WERI-Rb-1 (cell line): ENCODE measurements at regions not wholly inside any gene's neighbourhood (a gene's known extent, or its start where the extent isn't known, plus 50 kb on each side); places are given as distances from the start of the nearest gene placed in this dataset.
A peak's percentile ranks its signal among the peaks of the same experiment; 100 is the strongest.

Experiments used
- DNase-seq: peaks from one replicate; pipeline ENCODE4 v3.0.0-alpha.2; 2020
- H3K27ac ChIP-seq: fragments of 250-450 bp; sonication (Bioruptor Pico); 2 replicates; pipeline ENCODE4 v1.5.1; 2020; ENCODE audit warnings: mild to moderate bottlenecking, moderate library complexity
- H3K27me3 ChIP-seq: fragments of 250-450 bp; sonication (Bioruptor Pico); 2 replicates; pipeline ENCODE4 v1.5.1; 2021; ENCODE audit warnings: mild to moderate bottlenecking, low read depth, moderate library complexity; ENCODE audit not compliant: insufficient read depth, severe bottlenecking
- H3K36me3 ChIP-seq: fragments of 250-450 bp; sonication (Bioruptor Pico); 2 replicates; pipeline ENCODE4 v1.5.1; 2020; ENCODE audit warnings: mild to moderate bottlenecking, moderate library complexity
- H3K4me3 ChIP-seq: 2 replicates; pipeline ENCODE4 v1.5.1; 2011; ENCODE audit warnings: low read depth, mild to moderate bottlenecking, control low read depth, low read length
- H3K9me3 ChIP-seq: fragments of 250-450 bp; sonication (Bioruptor Pico); 2 replicates; pipeline ENCODE4 v1.5.1; 2021; ENCODE audit warnings: mild to moderate bottlenecking, moderate library complexity; ENCODE audit not compliant: severe bottlenecking
- TF ChIP-seq, protein P1 (sequence below): IDR thresholded peaks from 2 replicates; pipeline ENCODE4 v1.5.1; 2011; ENCODE audit warnings: low read depth, mild to moderate bottlenecking, control low read depth, inconsistent platforms, low read length

DNA sequence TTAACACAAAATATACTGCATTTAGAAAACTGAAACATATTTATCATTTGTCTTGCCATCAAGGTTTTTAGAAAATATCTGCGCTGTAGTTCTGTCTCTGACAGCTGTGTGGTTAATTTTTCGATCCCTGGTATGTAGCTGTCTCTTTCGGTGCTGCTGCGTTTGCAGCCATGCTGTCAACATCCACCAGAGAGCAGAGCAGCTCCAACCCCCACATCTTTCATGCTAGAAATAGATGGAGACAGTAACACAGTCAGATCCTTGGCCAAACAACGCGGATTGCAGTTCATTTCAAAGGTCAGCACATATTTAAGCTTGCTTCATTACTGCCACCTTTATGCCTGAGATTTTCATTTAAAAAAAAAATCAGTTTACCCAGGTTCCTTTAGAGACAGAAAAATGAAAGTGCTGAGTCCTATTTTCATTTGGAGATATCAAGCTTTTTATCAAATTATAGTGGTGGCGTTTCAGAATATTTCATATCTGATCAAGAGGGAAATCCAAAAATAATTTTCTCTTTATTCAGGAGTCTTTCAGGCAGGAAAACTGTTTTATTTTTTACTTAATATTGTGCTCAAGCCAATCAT, 157.7 kb upstream of the MMS22L start:
- H3K4me3 ChIP-seq, result 0 out of 2 replicates have a peak overlapping the region, but pooled peaks have one; percentile 14
- no peaks in the 10 kb centered on the region for H3K27me3 ChIP-seq
- H3K9me3 ChIP-seq, result no peaks in the 10 kb centered on the region
- H3K36me3 ChIP-seq, result no peaks in the 10 kb centered on the region
- TF ChIP-seq, protein P1, sequence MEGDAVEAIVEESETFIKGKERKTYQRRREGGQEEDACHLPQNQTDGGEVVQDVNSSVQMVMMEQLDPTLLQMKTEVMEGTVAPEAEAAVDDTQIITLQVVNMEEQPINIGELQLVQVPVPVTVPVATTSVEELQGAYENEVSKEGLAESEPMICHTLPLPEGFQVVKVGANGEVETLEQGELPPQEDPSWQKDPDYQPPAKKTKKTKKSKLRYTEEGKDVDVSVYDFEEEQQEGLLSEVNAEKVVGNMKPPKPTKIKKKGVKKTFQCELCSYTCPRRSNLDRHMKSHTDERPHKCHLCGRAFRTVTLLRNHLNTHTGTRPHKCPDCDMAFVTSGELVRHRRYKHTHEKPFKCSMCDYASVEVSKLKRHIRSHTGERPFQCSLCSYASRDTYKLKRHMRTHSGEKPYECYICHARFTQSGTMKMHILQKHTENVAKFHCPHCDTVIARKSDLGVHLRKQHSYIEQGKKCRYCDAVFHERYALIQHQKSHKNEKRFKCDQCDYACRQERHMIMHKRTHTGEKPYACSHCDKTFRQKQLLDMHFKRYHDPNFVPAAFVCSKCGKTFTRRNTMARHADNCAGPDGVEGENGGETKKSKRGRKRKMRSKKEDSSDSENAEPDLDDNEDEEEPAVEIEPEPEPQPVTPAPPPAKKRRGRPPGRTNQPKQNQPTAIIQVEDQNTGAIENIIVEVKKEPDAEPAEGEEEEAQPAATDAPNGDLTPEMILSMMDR, result peak; percentile 77
- no peak overlapping the region for H3K27ac ChIP-seq
- DNase-seq, result peak; percentile 75

DNA sequence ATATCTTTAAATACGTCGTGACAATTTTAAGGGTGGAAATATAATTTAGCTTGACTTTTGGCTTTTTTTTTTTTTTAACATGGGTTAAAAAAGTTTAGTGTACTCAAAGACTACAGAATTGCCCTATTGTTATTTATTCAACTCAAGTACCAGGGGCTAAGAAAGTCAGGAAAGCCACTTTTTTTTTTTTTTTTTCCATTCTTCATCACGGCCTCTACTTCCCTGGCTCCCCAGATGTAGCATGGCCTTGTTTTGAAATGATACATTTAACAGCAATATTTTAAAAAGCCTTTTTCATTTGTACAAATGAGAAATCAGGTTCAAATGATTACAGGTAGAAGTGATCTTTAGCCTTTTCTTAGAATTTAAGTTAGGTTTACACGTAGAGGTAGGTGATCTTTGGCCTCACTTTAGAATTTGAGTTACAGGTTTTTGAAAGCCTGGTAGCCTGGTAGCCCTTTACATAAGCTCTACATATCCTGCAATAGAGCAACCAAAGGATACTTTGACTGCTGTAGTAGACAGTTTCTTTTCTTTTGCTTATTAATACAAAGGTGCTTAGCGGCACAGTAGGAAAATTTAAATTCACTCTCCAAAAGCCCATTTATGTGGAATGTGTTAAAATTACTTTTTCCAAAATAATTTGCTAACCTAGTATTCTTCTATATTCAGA, 160.5 kb upstream of the MMS22L start:
- H3K9me3 ChIP-seq, result no peaks in the 10 kb centered on the region
- H3K36me3 ChIP-seq, result no peaks in the 10 kb centered on the region
- DNase-seq, result no peak
- H3K4me3 ChIP-seq, result no peak overlapping the region
- TF ChIP-seq, protein P1, result no peak
- H3K27ac ChIP-seq, result no peak overlapping the region
- H3K27me3 ChIP-seq, result no peaks in the 10 kb centered on the region

DNA sequence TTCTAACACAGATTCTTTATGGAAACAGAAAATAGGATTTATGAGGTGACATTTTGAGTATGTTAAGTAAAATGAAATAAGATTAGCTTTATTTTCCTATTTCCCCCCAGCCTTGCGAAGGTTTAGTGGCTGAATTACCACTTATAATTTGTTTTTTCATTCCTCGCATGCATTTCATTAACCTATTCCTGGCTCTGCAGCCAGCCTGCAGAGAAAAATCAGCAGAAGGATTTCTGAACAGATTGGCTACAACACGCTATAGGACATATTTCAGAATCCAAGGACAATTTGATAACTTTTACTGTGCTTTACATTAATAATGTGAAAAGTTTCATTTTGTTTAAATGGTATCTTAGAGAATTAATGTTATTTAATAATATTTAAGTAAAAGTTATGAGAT, 162.4 kb upstream of the MMS22L start:
- no peaks in the 10 kb centered on the region for H3K27me3 ChIP-seq
- TF ChIP-seq, protein P1, result no peak
- H3K4me3 ChIP-seq, result no peak overlapping the region
- H3K36me3 ChIP-seq, result no peaks in the 10 kb centered on the region
- no peaks in the 10 kb centered on the region for H3K9me3 ChIP-seq
- no peak for DNase-seq
- H3K27ac ChIP-seq, result no peak overlapping the region

DNA sequence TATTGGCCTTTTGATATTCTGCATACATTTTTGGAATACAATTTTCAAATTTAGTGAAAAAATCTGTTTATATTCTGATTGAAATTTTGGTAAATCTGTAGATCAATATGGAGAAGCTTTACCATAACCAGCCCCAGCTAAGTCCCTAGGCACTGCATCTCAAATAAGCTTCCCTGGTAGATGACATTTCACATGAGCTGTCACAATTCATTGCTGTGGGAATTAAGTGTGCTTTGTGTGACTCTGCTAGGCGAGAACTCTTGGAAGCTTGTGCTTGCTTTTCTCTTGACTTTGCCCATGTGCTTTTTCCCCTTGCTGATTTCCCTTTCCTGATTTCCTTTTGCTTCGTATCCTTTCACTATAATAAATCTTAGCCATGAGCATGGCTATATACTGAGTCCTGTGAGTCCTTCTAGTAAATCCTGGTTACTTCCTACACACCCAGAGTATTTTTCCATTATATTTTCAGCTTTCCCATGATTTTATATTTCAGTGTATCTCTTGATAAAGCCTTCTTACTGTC, 166.5 kb upstream of the MMS22L start:
- DNase-seq, result no peak
- Histone ChIP-seq H3K36me3 (no peaks in the 10 kb centered on the region), H3K27ac (no peak overlapping the region), H3K9me3 (no peaks in the 10 kb centered on the region), H3K27me3 (no peaks in the 10 kb centered on the region), H3K4me3 (no peak overlapping the region)
- TF ChIP-seq, protein P1, result no peak

DNA sequence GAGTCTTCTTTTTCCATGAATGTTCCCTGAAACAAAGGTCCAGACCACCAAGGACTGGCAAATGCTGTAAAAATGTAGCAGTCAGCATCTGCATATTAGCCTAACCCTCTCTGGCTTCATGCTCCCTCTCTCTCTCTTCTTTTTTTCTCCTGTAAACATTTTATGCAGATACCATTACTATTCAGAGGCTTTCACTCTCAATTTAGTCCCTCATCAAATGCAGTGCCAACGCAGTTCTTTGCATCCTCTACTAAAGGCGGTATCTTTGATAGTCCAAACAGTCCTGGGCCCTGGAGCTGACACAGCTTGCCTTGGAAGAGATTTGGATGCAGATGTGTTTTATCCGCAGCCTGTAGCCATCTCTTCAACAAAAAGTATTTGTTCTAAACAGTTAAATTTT, 167.1 kb upstream of the MMS22L start:
- no peak overlapping the region for H3K27ac ChIP-seq
- no peaks in the 10 kb centered on the region for H3K27me3 ChIP-seq
- H3K9me3 ChIP-seq, result no peaks in the 10 kb centered on the region
- H3K4me3 ChIP-seq, result no peak overlapping the region
- TF ChIP-seq, protein P1, result no peak
- no peak for DNase-seq
- no peaks in the 10 kb centered on the region for H3K36me3 ChIP-seq
